ENCODE measurements at regions not wholly inside any gene's neighbourhood (a gene's known extent, or its start where the extent isn't known, plus 50 kb on each side); places are given as distances from the start of the nearest gene placed in this dataset.

- Histone ChIP-seq H3K9me3 (replicated peaks; ENCODE audit: control insufficient read depth, insufficient read depth, low read depth, low read length) (no peaks in the 10 kb centered on the region), H3K79me2 (ENCODE audit: control insufficient read depth, insufficient read depth, low read length) (no peaks in the 10 kb centered on the region), H3K4me3 (no peak overlapping the region), H3K4me2 (ENCODE audit: insufficient read depth, low read length) (no peak overlapping the region), H4K20me1 (replicated peaks; ENCODE audit: control insufficient read depth, insufficient read depth, low read length) (no peaks in the 10 kb centered on the region), H3K4me1 (replicated peaks in 1 of 2; ENCODE audit: control insufficient read depth in 2 of 2, insufficient read depth in 2 of 2, low read length in 2 of 2) (peaks cover 0 to 3% of the 10 kb centered on the region in 2 experiments; a peak in 1 of 5 replicates), H3K27ac (ENCODE audit: extremely low read depth, low read depth, low read length) (no peak overlapping the region), H3K36me3 (ENCODE audit: control insufficient read depth, insufficient read depth, low read length) (no peaks in the 10 kb centered on the region), H3K9me1 (ENCODE audit: control insufficient read depth, insufficient read depth, low read length) (no peaks in the 10 kb centered on the region), H3K9ac (ENCODE audit: insufficient read depth in 1 of 2, low read depth in 2 of 2, low read length in 2 of 2) (no peak overlapping the region), H2AFZ (ENCODE audit: low read depth, low read length) (no peak overlapping the region), H3K27me3 (ENCODE audit: control insufficient read depth in 2 of 2, insufficient read depth in 2 of 2, low read length in 2 of 2) (no peaks in the 10 kb centered on the region)
- 69% methylated on average over 1 of the region's 1 CpG for WGBS (ENCODE audit: insufficient coverage, low coverage, missing lambda C conversion rate)
- CTCF ChIA-PET (ENCODE audit: low intra/inter-chr PET ratio), result no interaction called here
- no peak for FAIRE-seq
- BruUV-seq (replicated peaks), result no TSS peak
- intact Hi-C loops (cut with micrococcal nuclease) (no loop called here), in situ Hi-C loops (cut with MboI) (no loop called here)
- POLR2A ChIA-PET, result no interaction called here
- DNase-seq (ENCODE audit: extremely low read depth in 1 of 4, low spot score in 3 of 4), result peak in 1 of 4 experiments; percentile 37
- peak; percentile 71 for ATAC-seq
- TF ChIP-seq ZMIZ1 (IDR thresholded peaks at IDR 0.05; ENCODE audit: low read depth in 2 of 2, low read length in 2 of 2) (no peak), MEF2D (tag; conservative IDR thresholded peaks at IDR 0.05; ENCODE audit: low read depth) (peak; percentile 55; the same call in 1 of the 2 replicates), MLLT1 (IDR thresholded peaks at IDR 0.05) (0 out of 4 replicates have a peak, but pooled peaks have one; percentile 15 to 49), DEAF1 (CRISPR knock-in tag; IDR thresholded peaks at IDR 0.05) (no peak), SOX6 (IDR thresholded peaks at IDR 0.05) (peak; percentile 33; the same call in 1 of the 2 replicates), MEF2A (IDR thresholded peaks at IDR 0.05; ENCODE audit: control insufficient read depth, low read depth, low read length) (peak; percentile 63; the same call in 1 of the 2 replicates), TRIM24 (IDR thresholded peaks at IDR 0.05) (peak; percentile 87 to 96), HMBOX1 (IDR thresholded peaks at IDR 0.05) (no peak), POLR2AphosphoS2 (IDR thresholded peaks at IDR 0.05; ENCODE audit: low read length) (no peak), NCOA6 (IDR thresholded peaks at IDR 0.05) (no peak), HNRNPL (IDR thresholded peaks at IDR 0.05; ENCODE audit: low read depth, low read length) (no peak), SMARCC2 (IDR thresholded peaks at IDR 0.05; ENCODE audit: low read depth) (no peak), TRIM28 (IDR thresholded peaks at IDR 0.05) (peak; percentile 100), FOXJ2 (tag; IDR thresholded peaks at IDR 0.05) (no peak), BRD9 (IDR thresholded peaks at IDR 0.05; ENCODE audit: low read depth, partially characterized antibody) (no peak), DIDO1 (tag; IDR thresholded peaks at IDR 0.05; ENCODE audit: low read depth) (no peak)
These were observed 76.1 kb upstream of the IRF2BP2 start for GRCh38 chr1:234686035-234686434.

Data from K562 (cell line).